A549 (cell line): ENCODE measurements at regions not wholly inside any gene's neighbourhood (a gene's known extent, or its start where the extent isn't known, plus 50 kb on each side); places are given as distances from the start of the nearest gene placed in this dataset.

Source experiments
- ATAC-seq, 2 experiments: fragments of 200-7000 bp in 1 of 2; fragments of >200 bp in 1 of 2; cut with Nextera tagmentation in 1 of 2; cut with Tn5 transposase in 1 of 2; 3 replicates each; pipeline versions ENCODE4 v1.8.0 to v1.9.1; 2018 to 2020; ENCODE audit warnings: mild to moderate bottlenecking in 1 of 2, moderate library complexity in 1 of 2
- CTCF ChIA-PET: fragments of 300-600 bp; sonication (Branson Sonifier 250); formaldehyde crosslinking; extraction: SDS; loops from one replicate; lab custom pipeline; 2021; ENCODE audit warnings: antibody characterized with exemption, inconsistent platforms; lab: Yijun Ruan, JAX
- POLR2A ChIA-PET: fragments of 350-600 bp; formaldehyde crosslinking; extraction: SDS; loops from one replicate; lab custom pipeline; 2021; ENCODE audit warnings: antibody characterized with exemption, inconsistent platforms; lab: Yijun Ruan, JAX
- DNase-seq, 2 experiments: peaks; one replicate each; pipeline versions ENCODE4 v3.0.0 to v3.0.0-alpha.2; 2011 to 2016; ENCODE audit warnings: low read depth in 1 of 2, low spot score in 1 of 2
- FAIRE-seq: peaks from 2 replicates; lab custom pipeline; 2011; peaks lifted over from hg19 to GRCh38; lab: Jason Lieb, UNC
- H3K27ac ChIP-seq, 2 experiments: fragments of >200 bp; sonication (Bioruptor Twin); formaldehyde crosslinking; 3 replicates each; pipeline ENCODE4 v1.5.1; 2016 to 2017
- H3K4me1 ChIP-seq: fragments of >200 bp; sonication (Bioruptor Twin); formaldehyde crosslinking; 3 replicates; pipeline ENCODE4 v1.6.1; 2016
- H3K4me2 ChIP-seq: fragments of >200 bp; sonication (Bioruptor Twin); formaldehyde crosslinking; 3 replicates; pipeline ENCODE4 v1.6.1; 2016
- H3K4me3 ChIP-seq: fragments of >200 bp; sonication (Bioruptor Twin); formaldehyde crosslinking; 3 replicates; pipeline ENCODE4 v1.5.1; 2016
- H3K9me3 ChIP-seq: fragments of >200 bp; sonication (Bioruptor Twin); formaldehyde crosslinking; 3 replicates; pipeline ENCODE4 v1.6.1; 2016
- ATOH8 ChIP-seq: fragments of 250-450 bp; sonication (Bioruptor Pico); IDR thresholded peaks from 2 replicates; pipeline ENCODE4 v1.5.0; 2020; ENCODE audit warnings: low read depth, mild to moderate bottlenecking, moderate library complexity
- CBX8 ChIP-seq: fragments of 200-600 bp; sonication (generic); IDR thresholded peaks from 2 replicates; pipeline ENCODE4 v1.6.1; 2016
- CEBPB ChIP-seq, 2 experiments: fragments of >200 bp in 1 of 2; sonication (Bioruptor Twin) in 1 of 2; formaldehyde crosslinking in 1 of 2; IDR thresholded peaks; 2 replicates each; pipeline ENCODE4 v1.6.1; 2012 to 2016
- CHD2 ChIP-seq: fragments of 150-350 bp; IDR thresholded peaks from 2 replicates; pipeline ENCODE4 v1.6.1; 2014; ENCODE audit warnings: low read length; ENCODE audit not compliant: partially characterized antibody
- E2F6 ChIP-seq: IDR thresholded peaks from 2 replicates; pipeline ENCODE4 v1.6.1; 2012; ENCODE audit warnings: low read depth, borderline replicate concordance
- EHMT2 ChIP-seq: fragments of 200-600 bp; sonication (generic); IDR thresholded peaks from 2 replicates; pipeline ENCODE4 v1.6.1; 2016; ENCODE audit warnings: antibody characterized with exemption, low read depth, mild to moderate bottlenecking, moderate library complexity
- ELK1 ChIP-seq: fragments of 150-350 bp; IDR thresholded peaks from 2 replicates; pipeline ENCODE4 v1.6.1; 2014; ENCODE audit warnings: low read depth, mild to moderate bottlenecking, low read length
- EP300 ChIP-seq, 2 experiments: fragments of >200 bp; sonication (Bioruptor Twin); formaldehyde crosslinking; IDR thresholded peaks; 2 replicates in 1 of 2; 3 replicates in 1 of 2; pipeline ENCODE4 v1.6.1; 2016 to 2017
- FOSB ChIP-seq: fragments of 250-450 bp; sonication (Bioruptor Pico); IDR thresholded peaks from 2 replicates; pipeline ENCODE4 v1.5.0; 2020; ENCODE audit warnings: mild to moderate bottlenecking, moderate library complexity
- FOXS1 ChIP-seq: fragments of 250-450 bp; sonication (Bioruptor Pico); IDR thresholded peaks from 2 replicates; pipeline ENCODE4 v1.5.0; 2020; ENCODE audit warnings: mild to moderate bottlenecking, moderate library complexity
- HEYL ChIP-seq: fragments of 250-450 bp; sonication (Bioruptor Pico); IDR thresholded peaks from 2 replicates; pipeline ENCODE4 v1.8.0; 2021; ENCODE audit warnings: mild to moderate bottlenecking, moderate library complexity
- HOXA7 ChIP-seq: fragments of 250-450 bp; sonication (Bioruptor Pico); IDR thresholded peaks from 2 replicates; pipeline ENCODE4 v1.5.0; 2020; ENCODE audit warnings: mild to moderate bottlenecking, moderate library complexity
- JUN ChIP-seq, 2 experiments: fragments of >200 bp; sonication (Bioruptor Twin); formaldehyde crosslinking; IDR thresholded peaks; 2 replicates in 1 of 2; 3 replicates in 1 of 2; pipeline ENCODE4 v1.6.1; 2016 to 2017
- KDM1A ChIP-seq: fragments of 200-600 bp; sonication (generic); IDR thresholded peaks from 2 replicates; pipeline ENCODE4 v1.6.1; 2016; ENCODE audit warnings: low read depth, mild to moderate bottlenecking
- MAFK ChIP-seq: fragments of 450-650 bp; IDR thresholded peaks from 2 replicates; pipeline ENCODE4 v1.6.1; 2014; ENCODE audit not compliant: partially characterized antibody
- MAX ChIP-seq: IDR thresholded peaks from 2 replicates; pipeline ENCODE4 v1.6.1; 2012
- MYC ChIP-seq: IDR thresholded peaks from 2 replicates; pipeline ENCODE4 v1.6.1; 2012; ENCODE audit warnings: mild to moderate bottlenecking, inconsistent platforms, low read length, improper control_type of control experiment, borderline replicate concordance
- NFE2L2 ChIP-seq: fragments of 150-350 bp; conservative IDR thresholded peaks from 2 replicates; pipeline ENCODE4 v1.6.1; 2014; ENCODE audit warnings: low read length
- POLR2A ChIP-seq: IDR thresholded peaks from 2 replicates; pipeline ENCODE4 v1.6.1; 2012; ENCODE audit warnings: mild to moderate bottlenecking, low read length
- POLR2AphosphoS2 ChIP-seq: conservative IDR thresholded peaks from 2 replicates; pipeline ENCODE4 v1.6.1; 2012; ENCODE audit warnings: low read length, improper control_type of control experiment, inconsistent platforms
- RCOR1 ChIP-seq: fragments of 150-350 bp; IDR thresholded peaks from 2 replicates; pipeline ENCODE4 v1.6.1; 2014; ENCODE audit warnings: antibody characterized with exemption, low read length, low read depth
- REST ChIP-seq: fragments of 200-600 bp; sonication (generic); IDR thresholded peaks from 2 replicates; pipeline ENCODE4 v1.6.1; 2016; ENCODE audit warnings: antibody characterized with exemption, mild to moderate bottlenecking, moderate library complexity
- RNF2 ChIP-seq: fragments of 200-600 bp; sonication (generic); IDR thresholded peaks from 2 replicates; pipeline ENCODE4 v1.6.1; 2016; ENCODE audit warnings: low read depth, mild to moderate bottlenecking, antibody characterized with exemption, moderate library complexity, borderline replicate concordance
- TFCP2L1 ChIP-seq: fragments of 250-450 bp; sonication (Bioruptor Pico); IDR thresholded peaks from 2 replicates; pipeline ENCODE4 v1.5.0; 2021; ENCODE audit warnings: mild to moderate bottlenecking
- ZFP36 ChIP-seq: fragments of 450-650 bp; IDR thresholded peaks from 2 replicates; pipeline ENCODE4 v1.6.1; 2014; ENCODE audit warnings: borderline replicate concordance; ENCODE audit not compliant: partially characterized antibody
- ZNF302 ChIP-seq: fragments of 250-450 bp; sonication (Bioruptor Pico); IDR thresholded peaks from 2 replicates; pipeline ENCODE4 v1.9.0; 2021; ENCODE audit warnings: inconsistent platforms, mild to moderate bottlenecking, moderate library complexity
- WGBS: methylation state at CpG from one replicate; pipeline ENCODE4 v1.1.6; 2017; ENCODE audit errors: missing lambda C conversion rate; 5-methylcytosine and 5-hydroxymethylcytosine counted together

- FAIRE-seq = no peak
- H3K27ac ChIP-seq = no peak overlapping the region
These were observed 310.2 kb downstream of the ARL6IP6 start for GRCh38 chr2:153028626-153029025.

GRCh38 chr2:153027533-153027932 is 309.1 kb downstream of the ARL6IP6 start:
- 0% methylated on average over 1 of the region's 1 CpG for WGBS
- TF ChIP-seq TFCP2L1 (CRISPR knock-in tag) (no peak), POLR2AphosphoS2 (no peak), RNF2 (no peak), KDM1A (no peak), MAFK (no peak), REST (no peak), CBX8 (no peak), HEYL (CRISPR knock-in tag) (no peak), EHMT2 (no peak), FOXS1 (no peak), NFE2L2 (no peak), E2F6 (no peak)

More at GRCh38 chr2:153028626-153029025, 310.2 kb downstream of the ARL6IP6 start:
- no peaks in the 10 kb centered on the region for H3K9me3 ChIP-seq
- TF ChIP-seq RNF2 = no peak
- no peak for TF ChIP-seq EP300 (IDR thresholded peaks at IDR 0.05)
- TF ChIP-seq HOXA7 (CRISPR knock-in tag) = no peak
- TF ChIP-seq ZFP36 = no peak
- TF ChIP-seq POLR2A = no peak
- no peak for TF ChIP-seq CEBPB (IDR thresholded peaks at IDR 0.05)
- TF ChIP-seq CHD2 = no peak
- no peak for TF ChIP-seq ELK1
- TF ChIP-seq ATOH8 = no peak
- TF ChIP-seq MAX = no peak
- no peak for TF ChIP-seq RCOR1
- TF ChIP-seq JUN (IDR thresholded peaks at IDR 0.05) = no peak
- no peak for TF ChIP-seq FOSB
- TF ChIP-seq ZNF302 (CRISPR knock-in tag) = no peak
- TF ChIP-seq TFCP2L1 (CRISPR knock-in tag) = no peak
- TF ChIP-seq REST = no peak
- no peak for TF ChIP-seq MYC
- TF ChIP-seq, all 56 proteins: peak for 0
- ATAC-seq (no peak), DNase-seq (no peak)
- ChIA-PET POLR2A (no interaction called here), CTCF (no interaction called here)
- no peak overlapping the region for H3K4me2 ChIP-seq
- 32% methylated on average over 2 of the region's 2 CpGs for WGBS
- no peaks in the 10 kb centered on the region for H3K4me1 ChIP-seq
- H3K4me3 ChIP-seq = no peak overlapping the region

More at GRCh38 chr2:153027533-153027932, 309.1 kb downstream of the ARL6IP6 start:
- ChIA-PET POLR2A (no interaction called here), CTCF (no interaction called here)
- no peaks in the 10 kb centered on the region for H3K4me1 ChIP-seq
- no peaks in the 10 kb centered on the region for H3K9me3 ChIP-seq
- no peak for FAIRE-seq
- no peak overlapping the region for H3K4me3 ChIP-seq
- no peak for ATAC-seq
- DNase-seq = no peak
- H3K4me2 ChIP-seq = no peak overlapping the region
- H3K27ac ChIP-seq = no peak overlapping the region
